ENCODE measurements at regions not wholly inside any gene's neighbourhood (a gene's known extent, or its start where the extent isn't known, plus 50 kb on each side); places are given as distances from the start of the nearest gene placed in this dataset.

GRCh38 chr11:114909866-114910265 lies 231.5 kb downstream of the NXPE2 start:
- Histone ChIP-seq H3K4me2 (ENCODE audit: low read length) (no peak overlapping the region), H2AFZ (ENCODE audit: low read depth, low read length, poor library complexity, severe bottlenecking) (no peak overlapping the region), H4K20me1 (ENCODE audit: insufficient read depth) (no peaks in the 10 kb centered on the region), H3K79me2 (ENCODE audit: insufficient read depth, low read length) (no peaks in the 10 kb centered on the region), H3K4me3 (replicated peaks in 1 of 2; ENCODE audit: low read depth in 1 of 2, low read length in 2 of 2) (no peak overlapping the region), H3K27me3 (ENCODE audit: insufficient read depth, low read length) (no peaks in the 10 kb centered on the region), H3K9me3 (ENCODE audit: control insufficient read depth in 1 of 2, insufficient read depth in 1 of 2, low read depth in 1 of 2, low read length in 2 of 2) (peaks cover 4% of the 10 kb centered on the region in 2 experiments; a peak in 2 of 4 replicates), H3K36me3 (ENCODE audit: control insufficient read depth in 1 of 2, insufficient read depth in 2 of 2, low read length in 2 of 2) (no peaks in the 10 kb centered on the region), H3K27ac (ENCODE audit: low read depth, low read length) (no peak overlapping the region), H3K9ac (ENCODE audit: low read length) (no peak overlapping the region), H3K4me1 (ENCODE audit: control insufficient read depth in 1 of 2, insufficient read depth in 2 of 2, low read length in 2 of 2) (no peaks in the 10 kb centered on the region), H3K9me2 (ENCODE audit: insufficient read depth) (no peaks in the 10 kb centered on the region)
- CTCF ChIA-PET: no interaction called here
- intact Hi-C loops (cut with micrococcal nuclease): no loop called here
- BruUV-seq (replicated peaks): no TSS peak
- no peak for ATAC-seq
- DNase-seq (ENCODE audit: low read depth, low spot score): no peak
- RAD21 ChIA-PET (ENCODE audit: low non-redundant PET in 1 of 2, low total read pairs in 2 of 2, uncharacterized antibody in 2 of 2, unreplicated experiment in 2 of 2): no interaction called here
- no peak for TF ChIP-seq POLR2A (IDR thresholded peaks at IDR 0.05; ENCODE audit: borderline replicate concordance, extremely low read depth, insufficient read depth, insufficient read length)
- TF ChIP-seq POLR2AphosphoS5 (IDR thresholded peaks at IDR 0.05; ENCODE audit: low read depth, low read length): no peak
- TF ChIP-seq, protein P1, sequence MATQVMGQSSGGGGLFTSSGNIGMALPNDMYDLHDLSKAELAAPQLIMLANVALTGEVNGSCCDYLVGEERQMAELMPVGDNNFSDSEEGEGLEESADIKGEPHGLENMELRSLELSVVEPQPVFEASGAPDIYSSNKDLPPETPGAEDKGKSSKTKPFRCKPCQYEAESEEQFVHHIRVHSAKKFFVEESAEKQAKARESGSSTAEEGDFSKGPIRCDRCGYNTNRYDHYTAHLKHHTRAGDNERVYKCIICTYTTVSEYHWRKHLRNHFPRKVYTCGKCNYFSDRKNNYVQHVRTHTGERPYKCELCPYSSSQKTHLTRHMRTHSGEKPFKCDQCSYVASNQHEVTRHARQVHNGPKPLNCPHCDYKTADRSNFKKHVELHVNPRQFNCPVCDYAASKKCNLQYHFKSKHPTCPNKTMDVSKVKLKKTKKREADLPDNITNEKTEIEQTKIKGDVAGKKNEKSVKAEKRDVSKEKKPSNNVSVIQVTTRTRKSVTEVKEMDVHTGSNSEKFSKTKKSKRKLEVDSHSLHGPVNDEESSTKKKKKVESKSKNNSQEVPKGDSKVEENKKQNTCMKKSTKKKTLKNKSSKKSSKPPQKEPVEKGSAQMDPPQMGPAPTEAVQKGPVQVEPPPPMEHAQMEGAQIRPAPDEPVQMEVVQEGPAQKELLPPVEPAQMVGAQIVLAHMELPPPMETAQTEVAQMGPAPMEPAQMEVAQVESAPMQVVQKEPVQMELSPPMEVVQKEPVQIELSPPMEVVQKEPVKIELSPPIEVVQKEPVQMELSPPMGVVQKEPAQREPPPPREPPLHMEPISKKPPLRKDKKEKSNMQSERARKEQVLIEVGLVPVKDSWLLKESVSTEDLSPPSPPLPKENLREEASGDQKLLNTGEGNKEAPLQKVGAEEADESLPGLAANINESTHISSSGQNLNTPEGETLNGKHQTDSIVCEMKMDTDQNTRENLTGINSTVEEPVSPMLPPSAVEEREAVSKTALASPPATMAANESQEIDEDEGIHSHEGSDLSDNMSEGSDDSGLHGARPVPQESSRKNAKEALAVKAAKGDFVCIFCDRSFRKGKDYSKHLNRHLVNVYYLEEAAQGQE (IDR thresholded peaks at IDR 0.05; ENCODE audit: low read depth): no peak
- TF ChIP-seq ZBTB33 (IDR thresholded peaks at IDR 0.05; ENCODE audit: extremely low read depth, insufficient replicate concordance, low read length): no peak
- TF ChIP-seq EZH2phosphoT487 (IDR thresholded peaks at IDR 0.05; ENCODE audit: borderline replicate concordance): no peak
- no peak for TF ChIP-seq EZH2 (IDR thresholded peaks at IDR 0.05)
- TF ChIP-seq CBX3 (IDR thresholded peaks at IDR 0.05; ENCODE audit: low read depth): no peak
- TF ChIP-seq, protein P2, sequence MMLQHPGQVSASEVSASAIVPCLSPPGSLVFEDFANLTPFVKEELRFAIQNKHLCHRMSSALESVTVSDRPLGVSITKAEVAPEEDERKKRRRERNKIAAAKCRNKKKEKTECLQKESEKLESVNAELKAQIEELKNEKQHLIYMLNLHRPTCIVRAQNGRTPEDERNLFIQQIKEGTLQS (IDR thresholded peaks at IDR 0.05): no peak
- POLR2A ChIA-PET: no interaction called here

Data from HCT116 (cell line).